ENCODE measurements at regions not wholly inside any gene's neighbourhood (a gene's known extent, or its start where the extent isn't known, plus 50 kb on each side); places are given as distances from the start of the nearest gene placed in this dataset.

DNA sequence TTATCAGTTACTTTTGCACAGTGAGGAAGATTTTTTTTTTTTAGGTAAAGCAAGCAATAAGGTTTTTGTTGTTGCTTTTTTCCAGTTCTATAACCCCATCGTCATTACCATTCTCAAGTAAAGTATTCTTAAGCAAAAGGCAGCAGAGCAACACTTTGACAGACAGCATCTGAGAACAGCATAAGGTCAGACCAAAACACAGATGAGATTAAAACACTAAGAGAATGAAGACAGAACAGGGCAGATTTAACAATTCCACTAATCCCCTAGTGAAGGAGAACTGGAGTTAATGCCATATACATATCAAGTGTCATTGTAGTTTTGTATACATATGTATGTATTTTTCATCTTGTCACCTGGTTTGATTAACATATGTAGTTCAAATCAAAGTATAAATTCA is 290.2 kb downstream of the METTL4 start:
- DNase-seq (ENCODE audit: low spot score): no peak
- Mint-ChIP-seq H3K27ac (ENCODE audit: unreplicated experiment) (no peak overlapping the region), H3K36me3 (ENCODE audit: low read depth, unreplicated experiment) (no peaks in the 10 kb centered on the region), H3K9me3 (ENCODE audit: unreplicated experiment) (no peaks in the 10 kb centered on the region), H3K27me3 (ENCODE audit: unreplicated experiment) (peaks cover 3% of the 10 kb centered on the region), H3K4me1 (ENCODE audit: unreplicated experiment) (no peaks in the 10 kb centered on the region), H3K4me3 (ENCODE audit: unreplicated experiment) (no peak overlapping the region)
- no peak for TF ChIP-seq CTCF (IDR thresholded peaks at IDR 0.05; ENCODE audit: unreplicated experiment)

- no peak overlapping the region for H3K27ac Mint-ChIP-seq (ENCODE audit: unreplicated experiment)
- TF ChIP-seq CTCF (IDR thresholded peaks at IDR 0.05; ENCODE audit: unreplicated experiment): no peak
- H3K9me3 Mint-ChIP-seq (ENCODE audit: unreplicated experiment): no peaks in the 10 kb centered on the region
- no peak overlapping the region for H3K4me3 Mint-ChIP-seq (ENCODE audit: unreplicated experiment)
- no peaks in the 10 kb centered on the region for H3K4me1 Mint-ChIP-seq (ENCODE audit: unreplicated experiment)
- H3K27me3 Mint-ChIP-seq (ENCODE audit: unreplicated experiment): peaks cover 3% of the 10 kb centered on the region
- DNase-seq (ENCODE audit: low spot score): no peak
- no peaks in the 10 kb centered on the region for H3K36me3 Mint-ChIP-seq (ENCODE audit: low read depth, unreplicated experiment)
These were observed 289.6 kb downstream of the METTL4 start for GRCh38 chr18:2281523-2282199.

GRCh38 chr18:2293109-2293839 is 278.0 kb downstream of the METTL4 start:
- no peaks in the 10 kb centered on the region for H3K27me3 Mint-ChIP-seq (ENCODE audit: unreplicated experiment)
- H3K4me1 Mint-ChIP-seq (ENCODE audit: unreplicated experiment): no peaks in the 10 kb centered on the region
- no peak overlapping the region for H3K4me3 Mint-ChIP-seq (ENCODE audit: unreplicated experiment)
- H3K27ac Mint-ChIP-seq (ENCODE audit: unreplicated experiment): no peak overlapping the region
- no peaks in the 10 kb centered on the region for H3K9me3 Mint-ChIP-seq (ENCODE audit: unreplicated experiment)
- peak; percentile 17 for TF ChIP-seq CTCF (IDR thresholded peaks at IDR 0.05; ENCODE audit: unreplicated experiment)
- DNase-seq (ENCODE audit: low spot score): no peak
- no peaks in the 10 kb centered on the region for H3K36me3 Mint-ChIP-seq (ENCODE audit: low read depth, unreplicated experiment)

DNA sequence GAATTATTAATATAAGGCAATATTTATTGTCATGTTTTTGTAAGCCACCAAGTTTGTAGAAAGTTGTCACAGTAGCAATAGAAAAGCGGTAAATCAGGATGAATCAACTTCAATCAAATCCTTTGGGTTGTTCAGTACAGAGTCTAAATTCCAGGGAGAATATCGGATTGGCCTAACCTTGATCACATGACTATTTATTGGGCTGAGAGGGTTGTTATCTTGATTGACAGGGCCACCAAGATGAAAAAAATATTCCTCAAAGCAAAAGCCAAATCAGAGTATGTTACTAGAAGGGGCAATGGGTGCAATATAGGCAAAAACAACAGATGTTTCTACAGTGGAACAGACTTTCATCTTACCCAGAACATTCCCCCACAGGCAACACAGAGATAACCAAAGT is 270.0 kb downstream of the METTL4 start:
- DNase-seq (ENCODE audit: low spot score): no peak
- H3K36me3 Mint-ChIP-seq (ENCODE audit: low read depth, unreplicated experiment): no peaks in the 10 kb centered on the region

More for the DNA sequence above, 270.0 kb downstream of the METTL4 start:
- no peaks in the 10 kb centered on the region for H3K9me3 Mint-ChIP-seq (ENCODE audit: unreplicated experiment)
- H3K27me3 Mint-ChIP-seq (ENCODE audit: unreplicated experiment): no peaks in the 10 kb centered on the region
- no peak overlapping the region for H3K4me3 Mint-ChIP-seq (ENCODE audit: unreplicated experiment)
- no peaks in the 10 kb centered on the region for H3K4me1 Mint-ChIP-seq (ENCODE audit: unreplicated experiment)
- TF ChIP-seq CTCF (IDR thresholded peaks at IDR 0.05; ENCODE audit: unreplicated experiment): no peak
- no peak overlapping the region for H3K27ac Mint-ChIP-seq (ENCODE audit: unreplicated experiment)
